CD4-positive, alpha-beta T cell (primary cell): ENCODE measurements at regions not wholly inside any gene's neighbourhood (a gene's known extent, or its start where the extent isn't known, plus 50 kb on each side); places are given as distances from the start of the nearest gene placed in this dataset.
A peak's percentile ranks its signal among the peaks of the same experiment; 100 is the strongest.
"Not testable (repeated sequence)": the region's sequence is repeated elsewhere in the genome, so short reads cannot be mapped to it uniquely, and the experiment has no call there.

Experiments
- ATAC-seq: fragments of 200-7000 bp; cut with Tn5 transposase; one replicate; pipeline ENCODE4 v1.10.0; 2022; ENCODE audit warnings: mild to moderate bottlenecking; ENCODE audit not compliant: poor library complexity
- CTCF ChIA-PET: fragments of 350-600 bp; sonication (Branson Sonifier 250); formaldehyde crosslinking; loops from one replicate; lab custom pipeline; 2021; ENCODE audit warnings: antibody characterized with exemption, inconsistent platforms; lab: Charles Lee
- POLR2A ChIA-PET: fragments of 350-600 bp; sonication (Branson Sonifier 250); formaldehyde crosslinking; loops from one replicate; lab custom pipeline; 2021; ENCODE audit warnings: antibody characterized with exemption, inconsistent platforms; lab: Charles Lee
- DNase-seq, 14 experiments: peaks; one replicate each; pipeline ENCODE4 v3.0.0-alpha.2; 2013 to 2020; ENCODE audit warnings: mixed read lengths in 2 of 14
- H3K27ac ChIP-seq, 2 donors: one replicate each; pipeline versions ENCODE4 v1.5.1 to v1.7.0; 2013; ENCODE audit warnings: low read length in 2 of 2, low read depth in 1 of 2, mild to moderate bottlenecking in 1 of 2
- H3K27me3 ChIP-seq, 2 experiments: 1 replicate in 1 of 2; 2 replicates in 1 of 2; pipeline versions ENCODE4 v1.6.1 to v1.7.0; 2013; ENCODE audit warnings: low read length in 2 of 2, control low read depth in 1 of 2, mild to moderate bottlenecking in 1 of 2, moderate library complexity in 1 of 2; ENCODE audit not compliant: insufficient read depth in 2 of 2, control insufficient read depth in 1 of 2
- H3K36me3 ChIP-seq: one replicate; pipeline ENCODE4 v1.6.1; 2013; ENCODE audit warnings: low read length, control low read depth; ENCODE audit not compliant: insufficient read depth
- H3K4me1 ChIP-seq: one replicate; pipeline ENCODE4 v1.6.1; 2013; ENCODE audit warnings: low read length, control low read depth; ENCODE audit not compliant: insufficient read depth
- H3K4me3 ChIP-seq: one replicate; pipeline ENCODE4 v1.5.1; 2013; ENCODE audit warnings: mild to moderate bottlenecking, low read length, moderate library complexity
- H3K9me3 ChIP-seq, 2 experiments: 1 replicate in 1 of 2; 2 replicates in 1 of 2; pipeline versions ENCODE4 v1.6.1 to v1.7.0; 2013; ENCODE audit warnings: low read length in 2 of 2, mild to moderate bottlenecking in 2 of 2, control low read depth in 1 of 2, moderate library complexity in 1 of 2; ENCODE audit not compliant: control insufficient read depth in 1 of 2, insufficient read depth in 1 of 2
- H3K27ac Mint-ChIP-seq: one replicate; pipeline ENCODE4 v1.8.0; 2020; ENCODE audit warnings: mixed read lengths
- H3K27me3 Mint-ChIP-seq: one replicate; pipeline ENCODE4 v1.8.0; 2021; ENCODE audit warnings: mixed read lengths
- H3K36me3 Mint-ChIP-seq: one replicate; pipeline ENCODE4 v1.8.0; 2021; ENCODE audit warnings: low read depth, mixed read lengths
- H3K4me1 Mint-ChIP-seq: one replicate; pipeline ENCODE4 v1.8.0; 2021; ENCODE audit warnings: low read depth, mixed read lengths
- H3K4me3 Mint-ChIP-seq: one replicate; pipeline ENCODE4 v1.8.0; 2020; ENCODE audit warnings: mild to moderate bottlenecking, mixed read lengths
- H3K9me3 Mint-ChIP-seq: one replicate; pipeline ENCODE4 v1.8.0; 2020; ENCODE audit warnings: mixed read lengths
- CTCF ChIP-seq: fragments of 200-600 bp; IDR thresholded peaks from one replicate; pipeline ENCODE4 v1.8.0; 2022; ENCODE audit warnings: antibody characterized with exemption, mild to moderate bottlenecking
- intact Hi-C, 2 experiments: fragments of 100-400 bp; cut with DNase I in 1 of 2; cut with micrococcal nuclease in 1 of 2; formaldehyde crosslinking; loops; one replicate each; pipeline versions ENCODE4 v1.15.1 to v1.9.0; 2023 to 2025; cut with DNase I, micrococcal nuclease

- Mint-ChIP-seq H3K4me1 (no peaks in the 10 kb centered on the region), H3K36me3 (no peaks in the 10 kb centered on the region), H3K27me3 (no peaks in the 10 kb centered on the region), H3K4me3 (no peak overlapping the region), H3K9me3 (peaks cover 2% of the 10 kb centered on the region), H3K27ac (no peak overlapping the region)
- ChIA-PET CTCF (no interaction called here), POLR2A (no interaction called here)
- no peak for TF ChIP-seq CTCF
- DNase-seq (no peak), ATAC-seq (no peak)
- Histone ChIP-seq H3K9me3 (peaks cover 0 to 7% of the 10 kb centered on the region in 2 experiments), H3K27ac (no peak overlapping the region), H3K27me3 (no peaks in the 10 kb centered on the region), H3K4me1 (no peaks in the 10 kb centered on the region), H3K4me3 (no peak overlapping the region), H3K36me3 (no peaks in the 10 kb centered on the region)
- intact Hi-C loops: no loop called here
Measured at GRCh38 chr6:121678245-121678644, 242.8 kb downstream of the GJA1 start.

GRCh38 chr6:121680058-121680457 lies 244.6 kb downstream of the GJA1 start:
- no peaks in the 10 kb centered on the region for H3K36me3 Mint-ChIP-seq
- intact Hi-C loops: no loop called here
- no peaks in the 10 kb centered on the region for H3K36me3 ChIP-seq
- ChIA-PET POLR2A (no interaction called here), CTCF (no interaction called here)
- DNase-seq (no peak), ATAC-seq (no peak)
- TF ChIP-seq CTCF: no peak
- H3K27ac ChIP-seq: no peak overlapping the region
- peaks cover 2% of the 10 kb centered on the region for H3K9me3 Mint-ChIP-seq
- H3K27me3 ChIP-seq: no peaks in the 10 kb centered on the region
- H3K4me1 Mint-ChIP-seq: no peaks in the 10 kb centered on the region
- no peaks in the 10 kb centered on the region for H3K27me3 Mint-ChIP-seq
- H3K4me1 ChIP-seq: no peaks in the 10 kb centered on the region
- no peak overlapping the region for H3K4me3 Mint-ChIP-seq
- peaks cover 0 to 7% of the 10 kb centered on the region in 2 experiments for H3K9me3 ChIP-seq
- H3K27ac Mint-ChIP-seq: no peak overlapping the region
- H3K4me3 ChIP-seq: no peak overlapping the region

- ATAC-seq: no peak
- CTCF ChIA-PET: no interaction called here
- TF ChIP-seq CTCF: no peak
Measured at GRCh38 chr6:121682666-121683065, 247.2 kb downstream of the GJA1 start.

GRCh38 chr6:121685806-121686205 lies 250.4 kb downstream of the GJA1 start:
- intact Hi-C loops, H3K36me3 ChIP-seq, H3K27me3 ChIP-seq, H3K36me3 Mint-ChIP-seq, H3K9me3 Mint-ChIP-seq, H3K4me1 ChIP-seq, DNase-seq, H3K27ac Mint-ChIP-seq, CTCF ChIA-PET, ATAC-seq, H3K27me3 Mint-ChIP-seq, H3K27ac ChIP-seq, POLR2A ChIA-PET, H3K4me3 ChIP-seq: not testable (repeated sequence)
- peaks cover 26% of the 10 kb centered on the region for H3K4me1 Mint-ChIP-seq
- H3K9me3 ChIP-seq: peaks cover 0 to 15% of the 10 kb centered on the region in 2 experiments
- H3K4me3 Mint-ChIP-seq: peak overlapping the region; percentile 2

More at GRCh38 chr6:121682666-121683065, 247.2 kb downstream of the GJA1 start:
- Histone ChIP-seq H3K4me3 (no peak overlapping the region), H3K9me3 (peaks cover 0 to 15% of the 10 kb centered on the region in 2 experiments), H3K27ac (no peak overlapping the region), H3K36me3 (no peaks in the 10 kb centered on the region), H3K4me1 (no peaks in the 10 kb centered on the region), H3K27me3 (no peaks in the 10 kb centered on the region)
- intact Hi-C loops: no loop called here
- POLR2A ChIA-PET: no interaction called here
- no peaks in the 10 kb centered on the region for H3K27me3 Mint-ChIP-seq
- H3K9me3 Mint-ChIP-seq: peaks cover 2% of the 10 kb centered on the region
- H3K27ac Mint-ChIP-seq: no peak overlapping the region
- DNase-seq: no peak
- H3K36me3 Mint-ChIP-seq: no peaks in the 10 kb centered on the region
- H3K4me3 Mint-ChIP-seq: no peak overlapping the region
- H3K4me1 Mint-ChIP-seq: no peaks in the 10 kb centered on the region
